ENCODE measurements at regions not wholly inside any gene's neighbourhood (a gene's known extent, or its start where the extent isn't known, plus 50 kb on each side); places are given as distances from the start of the nearest gene placed in this dataset.

- no peaks in the 10 kb centered on the region for H3K36me3 ChIP-seq
- DNase-seq (ENCODE audit: low spot score in 2 of 2): no peak
- TF ChIP-seq CTCF (IDR thresholded peaks at IDR 0.05) (no peak), EP300 (IDR thresholded peaks at IDR 0.05) (no peak), POLR2A (IDR thresholded peaks at IDR 0.05) (no peak), POLR2AphosphoS5 (IDR thresholded peaks at IDR 0.05) (no peak)
- H3K27me3 ChIP-seq: no peaks in the 10 kb centered on the region
- peaks cover 2% of the 10 kb centered on the region for H3K4me1 ChIP-seq
- 83% methylated on average over 6 of the region's 6 CpGs for WGBS
- H3K9me3 ChIP-seq: no peaks in the 10 kb centered on the region
- no peak overlapping the region for H3K27ac ChIP-seq
- H3K4me3 ChIP-seq: no peak overlapping the region
Measured at GRCh38 chr6:21845439-21846140, 252.0 kb downstream of the SOX4 start.

DNA sequence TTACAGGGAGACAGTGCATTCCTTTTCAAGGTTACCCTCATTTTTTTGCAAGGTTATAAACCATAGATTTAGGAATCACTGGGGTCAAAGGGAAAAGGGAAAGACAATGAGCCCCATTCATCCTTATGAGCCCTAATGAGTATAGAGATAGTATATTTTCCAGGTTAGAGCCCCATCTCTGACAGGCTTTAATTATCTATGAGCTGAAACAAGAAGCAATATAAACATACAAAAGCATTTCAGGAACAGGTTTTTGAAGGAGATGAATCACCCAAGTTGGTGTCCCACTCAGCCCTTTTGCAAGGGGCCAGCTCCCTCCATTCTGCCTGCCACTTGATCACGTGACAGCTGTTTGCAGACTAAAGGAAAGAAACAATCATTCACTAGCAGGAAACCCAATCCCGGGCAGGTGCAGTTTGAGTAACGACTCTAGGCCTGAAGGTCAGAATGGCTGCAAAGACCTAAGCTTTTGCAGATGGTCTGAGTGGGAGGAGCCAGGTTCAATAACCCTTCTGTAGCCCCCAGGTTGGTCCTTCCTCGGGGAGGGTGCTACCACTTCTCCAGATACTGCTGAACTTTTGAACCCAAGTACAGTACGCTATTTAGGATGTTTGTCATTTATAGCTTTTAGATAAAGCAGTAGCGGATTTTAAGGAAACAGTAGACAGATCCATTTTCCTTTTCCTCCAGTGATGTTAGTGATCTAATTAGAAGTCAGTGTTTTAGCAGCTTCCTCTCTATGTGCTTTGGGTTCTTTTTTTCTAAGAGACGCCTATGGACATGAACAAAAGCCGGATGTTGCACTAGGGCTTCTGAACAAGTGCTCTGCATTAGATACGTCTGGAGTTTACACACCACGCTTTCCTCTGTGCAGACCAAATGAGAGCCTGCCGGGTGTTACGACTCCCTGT lies 253.2 kb downstream of the SOX4 start:
- WGBS: 68% methylated on average over 12 of the region's 12 CpGs
- Histone ChIP-seq H3K9me3 (no peaks in the 10 kb centered on the region), H3K27ac (no peak overlapping the region), H3K36me3 (no peaks in the 10 kb centered on the region), H3K4me3 (no peak overlapping the region), H3K27me3 (no peaks in the 10 kb centered on the region), H3K4me1 (peaks cover 2% of the 10 kb centered on the region)
- TF ChIP-seq CTCF (IDR thresholded peaks at IDR 0.05) (no peak), POLR2A (IDR thresholded peaks at IDR 0.05) (no peak), POLR2AphosphoS5 (IDR thresholded peaks at IDR 0.05) (no peak), EP300 (IDR thresholded peaks at IDR 0.05) (no peak)
- DNase-seq (ENCODE audit: low spot score in 2 of 2): no peak

- Histone ChIP-seq H3K27me3 (no peaks in the 10 kb centered on the region), H3K9me3 (no peaks in the 10 kb centered on the region), H3K4me3 (no peak overlapping the region), H3K36me3 (no peaks in the 10 kb centered on the region), H3K4me1 (peaks cover 2% of the 10 kb centered on the region), H3K27ac (no peak overlapping the region)
- TF ChIP-seq CTCF (IDR thresholded peaks at IDR 0.05) (no peak), EP300 (IDR thresholded peaks at IDR 0.05) (no peak), POLR2A (IDR thresholded peaks at IDR 0.05) (no peak), POLR2AphosphoS5 (IDR thresholded peaks at IDR 0.05) (no peak)
- whole genome bisulfite sequencing: 78% methylated on average over 5 of the region's 5 CpGs
- DNase-seq (ENCODE audit: low spot score in 2 of 2): no peak
Measured at GRCh38 chr6:21847711-21848480, 254.3 kb downstream of the SOX4 start.

DNA sequence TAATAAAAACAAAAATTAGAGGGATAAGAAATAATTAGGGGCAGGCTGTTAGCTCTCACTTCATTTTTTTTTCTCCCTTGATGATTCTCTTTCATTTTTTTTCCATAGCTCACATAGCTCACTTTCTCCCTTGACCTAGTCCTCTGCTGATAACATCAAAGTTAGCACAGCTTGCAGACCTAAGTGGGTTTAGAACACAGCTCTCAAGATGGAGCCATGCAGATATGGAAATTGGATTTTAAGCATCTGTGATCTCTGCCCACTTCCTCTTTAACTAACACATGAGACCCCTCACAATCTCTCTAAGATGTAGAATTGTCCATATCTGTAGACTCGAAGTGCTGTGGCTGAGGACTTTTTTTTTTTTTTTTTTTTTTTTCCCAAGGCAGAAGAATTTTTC lies 257.1 kb downstream of the SOX4 start:
- Histone ChIP-seq H3K4me1 (no peaks in the 10 kb centered on the region), H3K27ac (no peak overlapping the region), H3K4me3 (no peak overlapping the region), H3K36me3 (no peaks in the 10 kb centered on the region), H3K27me3 (no peaks in the 10 kb centered on the region), H3K9me3 (no peaks in the 10 kb centered on the region)
- no peak for DNase-seq (ENCODE audit: low spot score in 2 of 2)
- 88% methylated on average over 1 of the region's 1 CpG for WGBS
- TF ChIP-seq EP300 (IDR thresholded peaks at IDR 0.05) (no peak), CTCF (IDR thresholded peaks at IDR 0.05) (no peak), POLR2AphosphoS5 (IDR thresholded peaks at IDR 0.05) (no peak), POLR2A (IDR thresholded peaks at IDR 0.05) (no peak)

Measured in suprapubic skin (tissue), 4 donors.